Right renal cortex interstitium (tissue), 3 donors: ENCODE measurements at regions not wholly inside any gene's neighbourhood (a gene's known extent, or its start where the extent isn't known, plus 50 kb on each side); places are given as distances from the start of the nearest gene placed in this dataset.
"Not testable (repeated sequence)": the region's sequence is repeated elsewhere in the genome, so short reads cannot be mapped to it uniquely, and the experiment has no call there.

Source experiments
- DNase-seq, 3 donors: peaks; one replicate each; pipeline ENCODE4 v3.0.0-alpha.2; 2013; ENCODE audit warnings: low read depth in 3 of 3, low spot score in 2 of 3

- no peak for DNase-seq
Observed at GRCh38 chr15:58355382-58355971, 76.3 kb upstream of the LIPC start.

- DNase-seq, result no peak
Observed at GRCh38 chr15:58355973-58356372, 75.8 kb upstream of the LIPC start.

GRCh38 chr15:58357529-58358476 is 74.0 kb upstream of the LIPC start:
- no peak for DNase-seq

- DNase-seq, result no peak
Observed at GRCh38 chr15:58360421-58361090, 71.2 kb upstream of the LIPC start.

- DNase-seq, result no peak
Observed at GRCh38 chr15:58361273-58361759, 70.5 kb upstream of the LIPC start.

- no peak for DNase-seq
Observed at GRCh38 chr15:58362262-58362922, 69.4 kb upstream of the LIPC start.

- DNase-seq, result not testable (repeated sequence)
Observed at GRCh38 chr15:58363118-58363517, 68.7 kb upstream of the LIPC start.

- DNase-seq, result not testable (repeated sequence)
Observed at GRCh38 chr15:58363673-58364072, 68.1 kb upstream of the LIPC start.

GRCh38 chr15:58365098-58365497 is 66.7 kb upstream of the LIPC start:
- not testable (repeated sequence) for DNase-seq

GRCh38 chr15:58369261-58369701 is 62.5 kb upstream of the LIPC start:
- DNase-seq, result peak in 2 of 3 donors; percentile 39 to 66

- no peak for DNase-seq
Observed at GRCh38 chr15:58369956-58370355, 61.8 kb upstream of the LIPC start.

- no peak for DNase-seq
Observed at GRCh38 chr15:58374147-58374546, 57.6 kb upstream of the LIPC start.

GRCh38 chr15:58377193-58377592 is 54.6 kb upstream of the LIPC start:
- DNase-seq, result no peak

- no peak for DNase-seq
Observed at GRCh38 chr15:58378241-58379085, 53.3 kb upstream of the LIPC start.

- not testable (repeated sequence) for DNase-seq
Observed at GRCh38 chr15:58379454-58379853, 52.3 kb upstream of the LIPC start.

GRCh38 chr15:58380280-58380945 is 51.4 kb upstream of the LIPC start:
- no peak for DNase-seq

GRCh38 chr15:58381697-58382096 is 50.1 kb upstream of the LIPC start:
- no peak for DNase-seq
